Activated CD8-positive, alpha-beta T cell treated with anti-CD3 and anti-CD28 coated beads for 36 hours (primary cell): ENCODE measurements at regions not wholly inside any gene's neighbourhood (a gene's known extent, or its start where the extent isn't known, plus 50 kb on each side); places are given as distances from the start of the nearest gene placed in this dataset.

Experiments used
- ATAC-seq: fragments of 200-7000 bp; cut with Tn5 transposase; one replicate; pipeline ENCODE4 v1.10.0; 2021; ENCODE audit warnings: mild to moderate bottlenecking, moderate library complexity
- CTCF ChIA-PET: fragments of 350-600 bp; sonication (Branson Sonifier 250); formaldehyde crosslinking; loops from one replicate; lab custom pipeline; 2021; ENCODE audit warnings: antibody characterized with exemption; lab: Charles Lee
- POLR2A ChIA-PET: fragments of 350-600 bp; sonication (Branson Sonifier 250); formaldehyde crosslinking; loops from one replicate; lab custom pipeline; 2021; ENCODE audit warnings: antibody characterized with exemption; lab: Charles Lee
- DNase-seq: peaks from one replicate; pipeline ENCODE4 v3.0.0-alpha.2; 2020
- H3K27ac Mint-ChIP-seq: one replicate; pipeline ENCODE4 v1.8.0; 2021; ENCODE audit warnings: mild to moderate bottlenecking, mixed read lengths
- H3K27me3 Mint-ChIP-seq: one replicate; pipeline ENCODE4 v1.8.0; 2021; ENCODE audit warnings: mixed read lengths
- H3K36me3 Mint-ChIP-seq: one replicate; pipeline ENCODE4 v1.8.0; 2021; ENCODE audit warnings: low read depth, mixed read lengths
- H3K4me1 Mint-ChIP-seq: one replicate; pipeline ENCODE4 v1.8.0; 2021; ENCODE audit warnings: low read depth, mixed read lengths
- H3K4me3 Mint-ChIP-seq: one replicate; pipeline ENCODE4 v1.8.0; 2021; ENCODE audit warnings: mild to moderate bottlenecking, moderate library complexity, mixed read lengths
- H3K9me3 Mint-ChIP-seq: one replicate; pipeline ENCODE4 v1.8.0; 2021; ENCODE audit warnings: mixed read lengths
- intact Hi-C: fragments of 100-400 bp; cut with micrococcal nuclease; formaldehyde crosslinking; loops from one replicate; pipeline ENCODE4 v1.10.0; 2022
- TF ChIP-seq, protein P1 (sequence below): fragments of 200-600 bp; IDR thresholded peaks from one replicate; pipeline ENCODE4 v1.8.0; 2022; ENCODE audit warnings: antibody characterized with exemption, mild to moderate bottlenecking

DNA sequence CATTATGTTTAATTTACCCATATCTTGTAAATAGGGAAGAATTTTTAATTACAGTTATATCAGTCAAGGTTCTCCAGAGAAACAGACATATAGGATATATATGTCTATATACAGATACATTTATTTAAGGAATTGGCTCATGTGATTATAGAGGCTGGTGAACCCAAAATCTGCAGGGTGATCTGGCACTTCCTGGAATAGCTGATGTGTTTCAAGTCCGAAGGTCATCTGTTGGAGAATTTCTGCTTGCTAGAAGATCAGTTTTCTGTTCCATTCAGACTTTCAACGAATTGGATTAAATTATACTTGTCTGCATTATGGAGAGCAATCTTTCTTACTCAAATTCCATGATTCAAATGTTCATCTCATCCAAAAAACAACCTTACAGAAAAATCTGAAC, 694.6 kb upstream of the DPPA4 start:
- no peak for DNase-seq
- ChIA-PET CTCF (interaction anchor here (0.9 kb wide), 1 partner anchor 8 kb away, joined by 3 read pairs; no protein-coding TSS in a partner anchor), POLR2A (no interaction called here)
- no peak for ATAC-seq
- Mint-ChIP-seq H3K27ac (no peak overlapping the region), H3K36me3 (no peaks in the 10 kb centered on the region), H3K4me1 (no peaks in the 10 kb centered on the region), H3K4me3 (no peak overlapping the region), H3K9me3 (no peaks in the 10 kb centered on the region), H3K27me3 (no peaks in the 10 kb centered on the region)
- TF ChIP-seq, protein P1, sequence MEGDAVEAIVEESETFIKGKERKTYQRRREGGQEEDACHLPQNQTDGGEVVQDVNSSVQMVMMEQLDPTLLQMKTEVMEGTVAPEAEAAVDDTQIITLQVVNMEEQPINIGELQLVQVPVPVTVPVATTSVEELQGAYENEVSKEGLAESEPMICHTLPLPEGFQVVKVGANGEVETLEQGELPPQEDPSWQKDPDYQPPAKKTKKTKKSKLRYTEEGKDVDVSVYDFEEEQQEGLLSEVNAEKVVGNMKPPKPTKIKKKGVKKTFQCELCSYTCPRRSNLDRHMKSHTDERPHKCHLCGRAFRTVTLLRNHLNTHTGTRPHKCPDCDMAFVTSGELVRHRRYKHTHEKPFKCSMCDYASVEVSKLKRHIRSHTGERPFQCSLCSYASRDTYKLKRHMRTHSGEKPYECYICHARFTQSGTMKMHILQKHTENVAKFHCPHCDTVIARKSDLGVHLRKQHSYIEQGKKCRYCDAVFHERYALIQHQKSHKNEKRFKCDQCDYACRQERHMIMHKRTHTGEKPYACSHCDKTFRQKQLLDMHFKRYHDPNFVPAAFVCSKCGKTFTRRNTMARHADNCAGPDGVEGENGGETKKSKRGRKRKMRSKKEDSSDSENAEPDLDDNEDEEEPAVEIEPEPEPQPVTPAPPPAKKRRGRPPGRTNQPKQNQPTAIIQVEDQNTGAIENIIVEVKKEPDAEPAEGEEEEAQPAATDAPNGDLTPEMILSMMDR = no peak
- intact Hi-C loops = no loop called here

- POLR2A ChIA-PET = no interaction called here
- CTCF ChIA-PET = no interaction called here
- Mint-ChIP-seq H3K27me3 (no peaks in the 10 kb centered on the region), H3K36me3 (no peaks in the 10 kb centered on the region), H3K4me3 (no peak overlapping the region), H3K27ac (no peak overlapping the region), H3K9me3 (no peaks in the 10 kb centered on the region), H3K4me1 (no peaks in the 10 kb centered on the region)
- ATAC-seq (no peak), DNase-seq (no peak)
- intact Hi-C loops = no loop called here
- TF ChIP-seq, protein P1 = no peak
These were observed 722.1 kb upstream of the DPPA4 start for GRCh38 chr3:110059431-110059830.

DNA sequence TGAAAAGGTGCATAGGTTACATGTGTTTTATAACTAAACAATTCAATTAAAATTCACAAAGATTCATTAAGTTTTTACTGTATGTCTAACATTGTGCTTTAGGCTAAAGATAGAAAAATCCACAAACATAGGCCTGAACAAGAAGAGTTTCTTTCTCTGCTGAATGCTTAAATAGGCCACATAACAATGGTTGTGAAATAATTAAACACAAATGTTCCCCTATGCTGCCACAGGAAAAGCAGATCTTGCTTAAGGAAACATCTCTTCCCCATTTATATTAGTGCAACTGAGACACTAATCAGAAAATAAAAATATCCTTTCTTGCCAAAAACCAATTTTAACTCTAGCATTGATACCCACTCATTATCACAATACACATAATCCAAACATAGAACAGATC, 725.4 kb upstream of the DPPA4 start:
- Mint-ChIP-seq H3K36me3 (no peaks in the 10 kb centered on the region), H3K4me3 (no peak overlapping the region), H3K4me1 (no peaks in the 10 kb centered on the region), H3K27ac (no peak overlapping the region), H3K27me3 (no peaks in the 10 kb centered on the region), H3K9me3 (no peaks in the 10 kb centered on the region)
- intact Hi-C loops = no loop called here
- ChIA-PET POLR2A (no interaction called here), CTCF (no interaction called here)
- TF ChIP-seq, protein P1 = no peak
- ATAC-seq (no peak), DNase-seq (no peak)

DNA sequence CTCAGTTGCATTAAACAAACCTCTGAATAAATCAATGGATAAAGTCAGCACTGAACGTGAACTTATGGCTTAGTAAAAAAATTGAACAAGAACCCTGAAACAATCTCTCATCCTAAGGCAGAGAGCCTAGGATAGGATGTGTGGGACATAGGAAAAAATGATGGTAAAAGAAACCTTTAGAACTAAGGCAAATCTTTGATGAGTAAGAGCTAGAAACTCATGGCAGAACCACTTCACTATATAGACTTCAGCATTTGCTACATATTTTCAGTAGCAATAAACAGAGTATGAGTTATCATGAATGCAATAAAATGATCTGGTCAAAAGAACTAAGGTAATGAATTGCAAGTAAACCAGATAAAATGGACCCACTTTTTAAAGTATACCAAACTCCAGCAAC, 725.8 kb upstream of the DPPA4 start:
- no peaks in the 10 kb centered on the region for H3K9me3 Mint-ChIP-seq
- POLR2A ChIA-PET = no interaction called here

GRCh38 chr3:110066206-110066605, 728.9 kb upstream of the DPPA4 start:
- Mint-ChIP-seq H3K36me3 (no peaks in the 10 kb centered on the region), H3K9me3 (no peaks in the 10 kb centered on the region), H3K4me3 (no peak overlapping the region), H3K27ac (no peak overlapping the region), H3K27me3 (no peaks in the 10 kb centered on the region), H3K4me1 (peaks cover 15% of the 10 kb centered on the region)
- DNase-seq = no peak
- no peak for ATAC-seq
- intact Hi-C loops = no loop called here
- POLR2A ChIA-PET = no interaction called here
- TF ChIP-seq, protein P1 = no peak
- CTCF ChIA-PET = no interaction called here

More for the DNA sequence above, 725.8 kb upstream of the DPPA4 start:
- Mint-ChIP-seq H3K36me3 (no peaks in the 10 kb centered on the region), H3K27me3 (no peaks in the 10 kb centered on the region), H3K4me1 (no peaks in the 10 kb centered on the region), H3K27ac (no peak overlapping the region), H3K4me3 (no peak overlapping the region)
- intact Hi-C loops = no loop called here
- ATAC-seq = no peak
- no peak for DNase-seq
- CTCF ChIA-PET = no interaction called here
- TF ChIP-seq, protein P1 = no peak
